ENCODE measurements at regions not wholly inside any gene's neighbourhood (a gene's known extent, or its start where the extent isn't known, plus 50 kb on each side); places are given as distances from the start of the nearest gene placed in this dataset.

DNA sequence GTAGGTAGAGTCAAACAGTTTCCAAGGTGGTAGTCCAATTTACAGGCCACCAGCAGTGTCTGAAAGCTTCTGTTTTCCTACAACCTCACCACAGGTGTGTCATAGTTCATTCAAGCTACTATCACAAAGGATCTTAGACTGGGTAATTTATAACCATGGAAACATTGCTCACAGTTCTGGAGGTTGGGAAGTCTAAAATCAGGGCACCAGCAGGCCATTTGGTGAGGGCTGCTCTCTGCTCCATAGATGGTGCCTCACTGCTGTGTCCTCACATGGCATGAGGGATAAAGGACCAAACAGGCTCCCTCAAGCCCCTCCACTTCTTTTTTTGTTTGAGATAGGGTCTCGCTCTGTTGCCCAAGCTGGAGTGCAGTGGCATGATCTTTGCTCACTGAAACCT, 60.6 kb downstream of the ING1 start:
- ChIA-PET CTCF (no interaction called here), POLR2A (no interaction called here)
- no peaks in the 10 kb centered on the region for H3K9me3 ChIP-seq
- H3K9me2 ChIP-seq = no peaks in the 10 kb centered on the region
- no peak for DNase-seq
- TF ChIP-seq ELF1 (IDR thresholded peaks at IDR 0.05) (no peak), SMC3 (IDR thresholded peaks at IDR 0.05; ENCODE audit: low read depth, low read length) (no peak), TCF12 (IDR thresholded peaks at IDR 0.05) (no peak), MEF2A (IDR thresholded peaks at IDR 0.05; ENCODE audit: borderline replicate concordance, low read depth) (no peak), EP300 (IDR thresholded peaks at IDR 0.05; ENCODE audit: borderline replicate concordance in 1 of 2, low read depth in 1 of 2, low read length in 1 of 2) (no peak), RAD21 (IDR thresholded peaks at IDR 0.05; ENCODE audit: low read length) (no peak), YY1 (IDR thresholded peaks at IDR 0.05; ENCODE audit: low read depth) (no peak)
- TF ChIP-seq, protein P1, sequence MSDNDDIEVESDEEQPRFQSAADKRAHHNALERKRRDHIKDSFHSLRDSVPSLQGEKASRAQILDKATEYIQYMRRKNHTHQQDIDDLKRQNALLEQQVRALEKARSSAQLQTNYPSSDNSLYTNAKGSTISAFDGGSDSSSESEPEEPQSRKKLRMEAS (IDR thresholded peaks at IDR 0.05; ENCODE audit: low read depth) = no peak
- TF ChIP-seq, protein P2, sequence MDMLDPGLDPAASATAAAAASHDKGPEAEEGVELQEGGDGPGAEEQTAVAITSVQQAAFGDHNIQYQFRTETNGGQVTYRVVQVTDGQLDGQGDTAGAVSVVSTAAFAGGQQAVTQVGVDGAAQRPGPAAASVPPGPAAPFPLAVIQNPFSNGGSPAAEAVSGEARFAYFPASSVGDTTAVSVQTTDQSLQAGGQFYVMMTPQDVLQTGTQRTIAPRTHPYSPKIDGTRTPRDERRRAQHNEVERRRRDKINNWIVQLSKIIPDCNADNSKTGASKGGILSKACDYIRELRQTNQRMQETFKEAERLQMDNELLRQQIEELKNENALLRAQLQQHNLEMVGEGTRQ (IDR thresholded peaks at IDR 0.05; ENCODE audit: borderline replicate concordance, low read depth, low read length) = no peak
- TF ChIP-seq, protein P3, sequence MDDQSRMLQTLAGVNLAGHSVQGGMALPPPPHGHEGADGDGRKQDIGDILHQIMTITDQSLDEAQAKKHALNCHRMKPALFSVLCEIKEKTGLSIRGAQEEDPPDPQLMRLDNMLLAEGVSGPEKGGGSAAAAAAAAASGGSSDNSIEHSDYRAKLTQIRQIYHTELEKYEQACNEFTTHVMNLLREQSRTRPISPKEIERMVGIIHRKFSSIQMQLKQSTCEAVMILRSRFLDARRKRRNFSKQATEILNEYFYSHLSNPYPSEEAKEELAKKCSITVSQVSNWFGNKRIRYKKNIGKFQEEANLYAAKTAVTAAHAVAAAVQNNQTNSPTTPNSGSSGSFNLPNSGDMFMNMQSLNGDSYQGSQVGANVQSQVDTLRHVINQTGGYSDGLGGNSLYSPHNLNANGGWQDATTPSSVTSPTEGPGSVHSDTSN (IDR thresholded peaks at IDR 0.05) = no peak
- no peaks in the 10 kb centered on the region for H3K79me2 ChIP-seq (ENCODE audit: insufficient read depth)
- H3K4me1 ChIP-seq (ENCODE audit: control insufficient read depth in 1 of 2, insufficient read depth in 2 of 2, low read depth in 1 of 2, low read length in 1 of 2) = no peaks in the 10 kb centered on the region
- no peak overlapping the region for H2AFZ ChIP-seq (ENCODE audit: low read depth)
- no CpG with 5 or more reads among the region's 1 CpG for WGBS (ENCODE audit: low lambda C conversion rate)
- no peaks in the 10 kb centered on the region for H3K36me3 ChIP-seq (replicated peaks in 1 of 2; ENCODE audit: control insufficient read depth in 1 of 2, insufficient read depth in 2 of 2, low read length in 1 of 2)
- H3K27ac ChIP-seq (ENCODE audit: low read depth in 2 of 2, low read length in 1 of 2) = no peak overlapping the region
- H3K9ac ChIP-seq = no peak overlapping the region
- no peak overlapping the region for H3K4me2 ChIP-seq
- no peaks in the 10 kb centered on the region for H3K27me3 ChIP-seq (ENCODE audit: insufficient read depth)
- no peaks in the 10 kb centered on the region for H3F3A ChIP-seq (replicated peaks; ENCODE audit: insufficient read depth)
- H4K20me1 ChIP-seq (ENCODE audit: insufficient read depth) = no peaks in the 10 kb centered on the region
- H3K4me3 ChIP-seq (ENCODE audit: low read depth in 2 of 2, low read length in 1 of 2) = no peak overlapping the region

DNA sequence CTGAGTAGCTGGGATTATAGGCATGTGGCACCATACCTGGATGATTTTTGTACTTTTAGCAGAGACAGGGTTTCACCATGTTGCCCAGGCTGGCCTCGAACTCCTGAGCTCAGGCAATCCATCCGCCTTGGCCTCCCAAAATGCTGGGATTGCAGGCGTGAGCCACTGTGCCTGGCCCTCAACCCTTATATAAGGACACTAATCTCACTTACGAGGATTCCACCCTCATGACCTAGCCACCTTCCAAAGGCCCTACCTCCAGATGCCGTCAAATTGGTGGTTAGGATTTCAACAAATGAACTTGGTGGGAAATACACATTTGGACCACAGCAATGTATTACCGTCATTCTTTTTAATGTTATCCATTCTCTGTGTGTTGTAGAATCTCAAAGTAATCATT, 61.0 kb downstream of the ING1 start:
- no peaks in the 10 kb centered on the region for H4K20me1 ChIP-seq (ENCODE audit: insufficient read depth)
- H2AFZ ChIP-seq (ENCODE audit: low read depth) = no peak overlapping the region
- H3F3A ChIP-seq (replicated peaks; ENCODE audit: insufficient read depth) = no peaks in the 10 kb centered on the region
- DNase-seq = no peak
- POLR2A ChIA-PET = no interaction called here
- 57% methylated on average over 6 of the region's 6 CpGs for WGBS (ENCODE audit: low lambda C conversion rate)
- H3K36me3 ChIP-seq (replicated peaks in 1 of 2; ENCODE audit: control insufficient read depth in 1 of 2, insufficient read depth in 2 of 2, low read length in 1 of 2) = no peaks in the 10 kb centered on the region
- no peaks in the 10 kb centered on the region for H3K79me2 ChIP-seq (ENCODE audit: insufficient read depth)
- CTCF ChIA-PET = interaction anchor here (1.0 kb wide), 1 partner anchor 92 kb away, joined by 3 read pairs; no protein-coding TSS in a partner anchor
- H3K9ac ChIP-seq = no peak overlapping the region
- no peaks in the 10 kb centered on the region for H3K27me3 ChIP-seq (ENCODE audit: insufficient read depth)
- H3K27ac ChIP-seq (ENCODE audit: low read depth in 2 of 2, low read length in 1 of 2) = no peak overlapping the region
- H3K9me3 ChIP-seq = no peaks in the 10 kb centered on the region
- TF ChIP-seq, protein P4, sequence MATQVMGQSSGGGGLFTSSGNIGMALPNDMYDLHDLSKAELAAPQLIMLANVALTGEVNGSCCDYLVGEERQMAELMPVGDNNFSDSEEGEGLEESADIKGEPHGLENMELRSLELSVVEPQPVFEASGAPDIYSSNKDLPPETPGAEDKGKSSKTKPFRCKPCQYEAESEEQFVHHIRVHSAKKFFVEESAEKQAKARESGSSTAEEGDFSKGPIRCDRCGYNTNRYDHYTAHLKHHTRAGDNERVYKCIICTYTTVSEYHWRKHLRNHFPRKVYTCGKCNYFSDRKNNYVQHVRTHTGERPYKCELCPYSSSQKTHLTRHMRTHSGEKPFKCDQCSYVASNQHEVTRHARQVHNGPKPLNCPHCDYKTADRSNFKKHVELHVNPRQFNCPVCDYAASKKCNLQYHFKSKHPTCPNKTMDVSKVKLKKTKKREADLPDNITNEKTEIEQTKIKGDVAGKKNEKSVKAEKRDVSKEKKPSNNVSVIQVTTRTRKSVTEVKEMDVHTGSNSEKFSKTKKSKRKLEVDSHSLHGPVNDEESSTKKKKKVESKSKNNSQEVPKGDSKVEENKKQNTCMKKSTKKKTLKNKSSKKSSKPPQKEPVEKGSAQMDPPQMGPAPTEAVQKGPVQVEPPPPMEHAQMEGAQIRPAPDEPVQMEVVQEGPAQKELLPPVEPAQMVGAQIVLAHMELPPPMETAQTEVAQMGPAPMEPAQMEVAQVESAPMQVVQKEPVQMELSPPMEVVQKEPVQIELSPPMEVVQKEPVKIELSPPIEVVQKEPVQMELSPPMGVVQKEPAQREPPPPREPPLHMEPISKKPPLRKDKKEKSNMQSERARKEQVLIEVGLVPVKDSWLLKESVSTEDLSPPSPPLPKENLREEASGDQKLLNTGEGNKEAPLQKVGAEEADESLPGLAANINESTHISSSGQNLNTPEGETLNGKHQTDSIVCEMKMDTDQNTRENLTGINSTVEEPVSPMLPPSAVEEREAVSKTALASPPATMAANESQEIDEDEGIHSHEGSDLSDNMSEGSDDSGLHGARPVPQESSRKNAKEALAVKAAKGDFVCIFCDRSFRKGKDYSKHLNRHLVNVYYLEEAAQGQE (IDR thresholded peaks at IDR 0.05; ENCODE audit: low read depth, low read length) = no peak
- TF ChIP-seq, protein P3 (IDR thresholded peaks at IDR 0.05) = no peak
- TF ChIP-seq, protein P5, sequence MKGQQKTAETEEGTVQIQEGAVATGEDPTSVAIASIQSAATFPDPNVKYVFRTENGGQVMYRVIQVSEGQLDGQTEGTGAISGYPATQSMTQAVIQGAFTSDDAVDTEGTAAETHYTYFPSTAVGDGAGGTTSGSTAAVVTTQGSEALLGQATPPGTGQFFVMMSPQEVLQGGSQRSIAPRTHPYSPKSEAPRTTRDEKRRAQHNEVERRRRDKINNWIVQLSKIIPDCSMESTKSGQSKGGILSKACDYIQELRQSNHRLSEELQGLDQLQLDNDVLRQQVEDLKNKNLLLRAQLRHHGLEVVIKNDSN (IDR thresholded peaks at IDR 0.05; ENCODE audit: borderline replicate concordance, low read depth) = no peak
- TF ChIP-seq, protein P6, sequence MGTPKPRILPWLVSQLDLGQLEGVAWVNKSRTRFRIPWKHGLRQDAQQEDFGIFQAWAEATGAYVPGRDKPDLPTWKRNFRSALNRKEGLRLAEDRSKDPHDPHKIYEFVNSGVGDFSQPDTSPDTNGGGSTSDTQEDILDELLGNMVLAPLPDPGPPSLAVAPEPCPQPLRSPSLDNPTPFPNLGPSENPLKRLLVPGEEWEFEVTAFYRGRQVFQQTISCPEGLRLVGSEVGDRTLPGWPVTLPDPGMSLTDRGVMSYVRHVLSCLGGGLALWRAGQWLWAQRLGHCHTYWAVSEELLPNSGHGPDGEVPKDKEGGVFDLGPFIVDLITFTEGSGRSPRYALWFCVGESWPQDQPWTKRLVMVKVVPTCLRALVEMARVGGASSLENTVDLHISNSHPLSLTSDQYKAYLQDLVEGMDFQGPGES (IDR thresholded peaks at IDR 0.05; ENCODE audit: low read depth, low read length) = no peak
- H3K9me2 ChIP-seq = no peaks in the 10 kb centered on the region
- H3K4me2 ChIP-seq = no peak overlapping the region
- no peak overlapping the region for H3K4me3 ChIP-seq (ENCODE audit: low read depth in 2 of 2, low read length in 1 of 2)
- H3K4me1 ChIP-seq (ENCODE audit: control insufficient read depth in 1 of 2, insufficient read depth in 2 of 2, low read depth in 1 of 2, low read length in 1 of 2) = no peaks in the 10 kb centered on the region

All from SK-N-SH (cell line).